CD4-positive, CD25-positive, alpha-beta regulatory T cell (primary cell): ENCODE measurements at regions not wholly inside any gene's neighbourhood (a gene's known extent, or its start where the extent isn't known, plus 50 kb on each side); places are given as distances from the start of the nearest gene placed in this dataset.

Experiments
- ATAC-seq, 2 donors: fragments of 150-1000 bp; cut with Tn5 transposase; one replicate each; pipeline ENCODE4 v1.10.0; 2021; ENCODE audit warnings: low read depth in 2 of 2, moderate number of reproducible peaks in 2 of 2, moderate library complexity in 1 of 2
- DNase-seq, 3 donors: peaks; one replicate each; pipeline versions ENCODE4 v3.0.0 to v3.0.0-alpha.2; 2012 to 2022; ENCODE audit warnings: mixed read lengths in 1 of 3
- H3K27ac ChIP-seq: one replicate; pipeline ENCODE4 v1.7.0; 2013; ENCODE audit warnings: mild to moderate bottlenecking, low read length; ENCODE audit not compliant: insufficient read depth, poor library complexity, severe bottlenecking
- H3K27me3 ChIP-seq: one replicate; pipeline ENCODE4 v1.7.0; 2013; ENCODE audit warnings: low read length; ENCODE audit not compliant: control insufficient read depth, insufficient read depth
- H3K36me3 ChIP-seq: one replicate; pipeline ENCODE4 v1.7.0; 2013; ENCODE audit warnings: mild to moderate bottlenecking, low read length, moderate library complexity; ENCODE audit not compliant: control insufficient read depth, insufficient read depth
- H3K4me1 ChIP-seq: 2 replicates; pipeline ENCODE4 v1.7.0; 2013; ENCODE audit warnings: mild to moderate bottlenecking, low read length; ENCODE audit not compliant: insufficient read depth, control insufficient read depth, poor library complexity, severe bottlenecking
- H3K4me3 ChIP-seq: one replicate; pipeline ENCODE4 v1.7.0; 2013; ENCODE audit warnings: low read depth, mild to moderate bottlenecking, low read length, moderate library complexity
- H3K9me3 ChIP-seq, 2 experiments: 1 replicate in 1 of 2; 2 replicates in 1 of 2; pipeline ENCODE4 v1.7.0; 2013; ENCODE audit warnings: low read length in 2 of 2, mild to moderate bottlenecking in 1 of 2, moderate library complexity in 1 of 2; ENCODE audit not compliant: control insufficient read depth in 2 of 2
- H3K27ac Mint-ChIP-seq, 3 donors: one replicate each; pipeline ENCODE4 v1.8.0; 2020 to 2022; ENCODE audit warnings: mild to moderate bottlenecking in 3 of 3, mixed read lengths in 3 of 3, moderate library complexity in 2 of 3
- H3K27me3 Mint-ChIP-seq: one replicate; pipeline ENCODE4 v1.8.0; 2022; ENCODE audit warnings: mild to moderate bottlenecking, mixed read lengths
- H3K36me3 Mint-ChIP-seq: one replicate; pipeline ENCODE4 v1.8.0; 2020; ENCODE audit warnings: mixed read lengths
- H3K4me1 Mint-ChIP-seq, 4 donors: one replicate each; pipeline ENCODE4 v1.8.0; 2020 to 2022; ENCODE audit warnings: mixed read lengths in 4 of 4, mild to moderate bottlenecking in 1 of 4
- H3K4me3 Mint-ChIP-seq, 4 donors: one replicate each; pipeline ENCODE4 v1.8.0; 2020 to 2022; ENCODE audit warnings: mild to moderate bottlenecking in 4 of 4, mixed read lengths in 4 of 4, moderate library complexity in 3 of 4
- H3K9me3 Mint-ChIP-seq, 7 donors: one replicate each; pipeline ENCODE4 v1.8.0; 2020 to 2022; ENCODE audit warnings: mixed read lengths in 7 of 7, mild to moderate bottlenecking in 3 of 7, moderate library complexity in 2 of 7

GRCh38 chr4:4641661-4642495 is 100.0 kb upstream of the STX18 start:
- Histone ChIP-seq H3K9me3 (no peaks in the 10 kb centered on the region), H3K27me3 (no peaks in the 10 kb centered on the region), H3K4me1 (no peaks in the 10 kb centered on the region), H3K27ac (no peak overlapping the region), H3K4me3 (no peak overlapping the region), H3K36me3 (no peaks in the 10 kb centered on the region)
- DNase-seq (no peak), ATAC-seq (no peak)
- no peak overlapping the region for H3K27ac Mint-ChIP-seq
- H3K27me3 Mint-ChIP-seq: no peaks in the 10 kb centered on the region
- H3K9me3 Mint-ChIP-seq: peaks cover 0 to 1% (median 0%) of the 10 kb centered on the region in 7 donors
- H3K4me1 Mint-ChIP-seq: peaks cover 0 to 4% (median 0%) of the 10 kb centered on the region in 4 donors
- H3K36me3 Mint-ChIP-seq: peaks cover 13% of the 10 kb centered on the region
- no peak overlapping the region for H3K4me3 Mint-ChIP-seq

- no peaks in the 10 kb centered on the region for H3K9me3 ChIP-seq
- no peak overlapping the region for H3K4me3 ChIP-seq
- no peak for ATAC-seq
- H3K36me3 Mint-ChIP-seq: peaks cover 19% of the 10 kb centered on the region
- peaks cover 0 to 1% (median 0%) of the 10 kb centered on the region in 7 donors for H3K9me3 Mint-ChIP-seq
- peaks cover 0 to 4% (median under 1%) of the 10 kb centered on the region in 4 donors for H3K4me1 Mint-ChIP-seq
- no peak overlapping the region for H3K27ac ChIP-seq
- H3K27ac Mint-ChIP-seq: no peak overlapping the region
- no peaks in the 10 kb centered on the region for H3K27me3 Mint-ChIP-seq
- H3K4me3 Mint-ChIP-seq: no peak overlapping the region
- H3K4me1 ChIP-seq: no peaks in the 10 kb centered on the region
- no peaks in the 10 kb centered on the region for H3K36me3 ChIP-seq
- no peaks in the 10 kb centered on the region for H3K27me3 ChIP-seq
- DNase-seq: no peak
Observed at GRCh38 chr4:4641254-4641653, 99.4 kb upstream of the STX18 start.

- ATAC-seq: no peak
- Mint-ChIP-seq H3K4me1 (peaks cover 0 to 4% (median 1%) of the 10 kb centered on the region in 4 donors), H3K36me3 (peaks cover 20% of the 10 kb centered on the region), H3K27me3 (no peaks in the 10 kb centered on the region), H3K27ac (no peak overlapping the region), H3K4me3 (no peak overlapping the region), H3K9me3 (peaks cover 0 to 1% (median 0%) of the 10 kb centered on the region in 7 donors)
- no peak for DNase-seq
- Histone ChIP-seq H3K27ac (no peak overlapping the region), H3K36me3 (no peaks in the 10 kb centered on the region), H3K4me1 (no peaks in the 10 kb centered on the region), H3K27me3 (no peaks in the 10 kb centered on the region), H3K9me3 (no peaks in the 10 kb centered on the region), H3K4me3 (no peak overlapping the region)
Observed at GRCh38 chr4:4640692-4641091, 98.8 kb upstream of the STX18 start.

- no peaks in the 10 kb centered on the region for H3K9me3 Mint-ChIP-seq
- DNase-seq: no peak
- no peak for ATAC-seq
- H3K4me1 Mint-ChIP-seq: peaks cover 0 to 4% (median 1%) of the 10 kb centered on the region in 4 donors
- Histone ChIP-seq H3K36me3 (no peaks in the 10 kb centered on the region), H3K4me1 (no peaks in the 10 kb centered on the region), H3K27me3 (no peaks in the 10 kb centered on the region), H3K4me3 (no peak overlapping the region), H3K27ac (no peak overlapping the region), H3K9me3 (no peaks in the 10 kb centered on the region)
- no peaks in the 10 kb centered on the region for H3K27me3 Mint-ChIP-seq
- no peak overlapping the region for H3K4me3 Mint-ChIP-seq
- no peak overlapping the region for H3K27ac Mint-ChIP-seq
- peaks cover 20% of the 10 kb centered on the region for H3K36me3 Mint-ChIP-seq
Observed at GRCh38 chr4:4639370-4639769, 97.5 kb upstream of the STX18 start.

- H3K27ac ChIP-seq: no peak overlapping the region
- Mint-ChIP-seq H3K9me3 (no peaks in the 10 kb centered on the region), H3K27ac (no peak overlapping the region), H3K4me3 (peak overlapping the region in 1 of 4 donors; percentile 47), H3K4me1 (peaks cover 0 to 4% (median 1%) of the 10 kb centered on the region in 4 donors), H3K36me3 (peaks cover 27% of the 10 kb centered on the region), H3K27me3 (no peaks in the 10 kb centered on the region)
- no peak overlapping the region for H3K4me3 ChIP-seq
- no peaks in the 10 kb centered on the region for H3K9me3 ChIP-seq
- H3K36me3 ChIP-seq: no peaks in the 10 kb centered on the region
- no peak for ATAC-seq
- no peaks in the 10 kb centered on the region for H3K27me3 ChIP-seq
- peak in 1 of 3 donors; percentile 54 for DNase-seq
- no peaks in the 10 kb centered on the region for H3K4me1 ChIP-seq
Observed at GRCh38 chr4:4637710-4638109, 95.9 kb upstream of the STX18 start.

GRCh38 chr4:4633431-4633830 is 91.6 kb upstream of the STX18 start:
- H3K9me3 Mint-ChIP-seq: no peaks in the 10 kb centered on the region
- no peak overlapping the region for H3K4me3 Mint-ChIP-seq
- peaks cover 31% of the 10 kb centered on the region for H3K36me3 Mint-ChIP-seq
- no peak overlapping the region for H3K27ac Mint-ChIP-seq
- no peak overlapping the region for H3K27ac ChIP-seq
- peaks cover 7 to 23% (median 16%) of the 10 kb centered on the region in 4 donors for H3K4me1 Mint-ChIP-seq
- ATAC-seq (no peak), DNase-seq (no peak)
- H3K4me3 ChIP-seq: no peak overlapping the region
- H3K4me1 ChIP-seq: peaks cover 5% of the 10 kb centered on the region
- H3K27me3 ChIP-seq: no peaks in the 10 kb centered on the region
- no peaks in the 10 kb centered on the region for H3K36me3 ChIP-seq
- no peaks in the 10 kb centered on the region for H3K9me3 ChIP-seq
- H3K27me3 Mint-ChIP-seq: no peaks in the 10 kb centered on the region

GRCh38 chr4:4631150-4631549 is 89.3 kb upstream of the STX18 start:
- H3K27ac Mint-ChIP-seq: peak overlapping the region in 1 of 3 donors; percentile 59
- no peaks in the 10 kb centered on the region for H3K27me3 Mint-ChIP-seq
- Histone ChIP-seq H3K27ac (no peak overlapping the region), H3K27me3 (no peaks in the 10 kb centered on the region), H3K4me3 (no peak overlapping the region), H3K9me3 (no peaks in the 10 kb centered on the region), H3K36me3 (no peaks in the 10 kb centered on the region), H3K4me1 (peaks cover 5% of the 10 kb centered on the region)
- H3K4me3 Mint-ChIP-seq: no peak overlapping the region
- DNase-seq (peak in 1 of 3 donors; percentile 56), ATAC-seq (no peak)
- H3K9me3 Mint-ChIP-seq: no peaks in the 10 kb centered on the region
- peaks cover 23% of the 10 kb centered on the region for H3K36me3 Mint-ChIP-seq
- H3K4me1 Mint-ChIP-seq: peaks cover 7 to 21% (median 14%) of the 10 kb centered on the region in 4 donors

GRCh38 chr4:4627906-4628305 is 86.1 kb upstream of the STX18 start:
- H3K27me3 Mint-ChIP-seq: no peaks in the 10 kb centered on the region
- H3K27ac Mint-ChIP-seq: no peak overlapping the region
- H3K9me3 Mint-ChIP-seq: no peaks in the 10 kb centered on the region
- Histone ChIP-seq H3K4me3 (no peak overlapping the region), H3K27me3 (no peaks in the 10 kb centered on the region), H3K36me3 (no peaks in the 10 kb centered on the region), H3K9me3 (no peaks in the 10 kb centered on the region), H3K27ac (no peak overlapping the region), H3K4me1 (peaks cover 5% of the 10 kb centered on the region)
- H3K4me3 Mint-ChIP-seq: no peak overlapping the region
- no peak for ATAC-seq
- peaks cover 17% of the 10 kb centered on the region for H3K36me3 Mint-ChIP-seq
- peaks cover 7 to 21% (median 14%) of the 10 kb centered on the region in 4 donors for H3K4me1 Mint-ChIP-seq
- no peak for DNase-seq
